ENCODE measurements at regions not wholly inside any gene's neighbourhood (a gene's known extent, or its start where the extent isn't known, plus 50 kb on each side); places are given as distances from the start of the nearest gene placed in this dataset.
"Not testable (repeated sequence)": the region's sequence is repeated elsewhere in the genome, so short reads cannot be mapped to it uniquely, and the experiment has no call there.

- Histone ChIP-seq H3K9ac (ENCODE audit: low read length in 5 of 5) (no peak overlapping the region), H3K27ac (ENCODE audit: low read depth, low read length) (no peak overlapping the region), H3K9me3 (ENCODE audit: control insufficient read depth in 5 of 5, low read length in 5 of 5) (no peaks in the 10 kb centered on the region), H3K4me1 (ENCODE audit: control insufficient read depth in 5 of 5, insufficient read depth in 5 of 5, low read length in 5 of 5) (peaks cover 0 to 2% (median 0%) of the 10 kb centered on the region in 5 donors), H3K36me3 (ENCODE audit: control insufficient read depth in 5 of 5, insufficient read depth in 5 of 5, low read length in 5 of 5) (no peaks in the 10 kb centered on the region), H3K4me3 (ENCODE audit: low read depth in 1 of 5, low read length in 5 of 5) (no peak overlapping the region), H3K27me3 (ENCODE audit: control insufficient read depth in 5 of 5, insufficient read depth in 4 of 5, low read length in 5 of 5) (no peaks in the 10 kb centered on the region)
Measured at GRCh38 chr5:17326600-17327037, 109.2 kb downstream of the BASP1 start.

GRCh38 chr5:17327048-17327625, 109.7 kb downstream of the BASP1 start:
- H3K9ac ChIP-seq (ENCODE audit: low read length in 5 of 5) = no peak overlapping the region
- peaks cover 0 to 2% (median 0%) of the 10 kb centered on the region in 5 donors for H3K4me1 ChIP-seq (ENCODE audit: control insufficient read depth in 5 of 5, insufficient read depth in 5 of 5, low read length in 5 of 5)
- no peaks in the 10 kb centered on the region for H3K9me3 ChIP-seq (ENCODE audit: control insufficient read depth in 5 of 5, low read length in 5 of 5)
- no peak overlapping the region for H3K27ac ChIP-seq (ENCODE audit: low read depth, low read length)
- no peaks in the 10 kb centered on the region for H3K36me3 ChIP-seq (ENCODE audit: control insufficient read depth in 5 of 5, insufficient read depth in 5 of 5, low read length in 5 of 5)
- H3K27me3 ChIP-seq (ENCODE audit: control insufficient read depth in 5 of 5, insufficient read depth in 4 of 5, low read length in 5 of 5) = no peaks in the 10 kb centered on the region
- H3K4me3 ChIP-seq (ENCODE audit: low read depth in 1 of 5, low read length in 5 of 5) = no peak overlapping the region

DNA sequence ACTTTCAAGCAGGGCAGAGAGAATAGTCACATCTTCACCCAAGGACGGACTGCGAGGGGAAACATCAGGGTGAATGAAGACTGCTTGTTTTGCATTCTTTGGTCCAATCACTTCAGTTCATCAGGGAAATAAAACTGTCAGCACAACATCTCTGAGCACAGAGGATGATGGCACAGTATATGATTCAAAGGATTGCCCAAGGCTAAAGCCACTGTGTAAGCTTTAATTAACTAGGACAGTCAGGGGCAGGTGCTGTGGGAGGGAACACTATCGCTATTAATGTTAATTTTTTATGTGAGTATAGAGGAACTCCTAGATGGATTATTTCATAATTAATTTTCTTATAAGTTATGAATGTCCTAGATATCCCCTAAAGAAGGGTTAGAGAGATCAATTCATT, 112.1 kb downstream of the BASP1 start:
- Histone ChIP-seq H3K9ac (ENCODE audit: low read length in 5 of 5) (no peak overlapping the region), H3K27ac (ENCODE audit: low read depth, low read length) (no peak overlapping the region), H3K36me3 (ENCODE audit: control insufficient read depth in 5 of 5, insufficient read depth in 5 of 5, low read length in 5 of 5) (no peaks in the 10 kb centered on the region), H3K9me3 (ENCODE audit: control insufficient read depth in 5 of 5, low read length in 5 of 5) (no peaks in the 10 kb centered on the region), H3K4me3 (ENCODE audit: low read depth in 1 of 5, low read length in 5 of 5) (no peak overlapping the region), H3K4me1 (ENCODE audit: control insufficient read depth in 5 of 5, insufficient read depth in 5 of 5, low read length in 5 of 5) (peaks cover 0 to 2% (median 0%) of the 10 kb centered on the region in 5 donors), H3K27me3 (ENCODE audit: control insufficient read depth in 5 of 5, insufficient read depth in 4 of 5, low read length in 5 of 5) (no peaks in the 10 kb centered on the region)

- Histone ChIP-seq H3K4me1 (ENCODE audit: control insufficient read depth in 5 of 5, insufficient read depth in 5 of 5, low read length in 5 of 5) (peaks cover 0 to 2% (median 0%) of the 10 kb centered on the region in 5 donors), H3K4me3 (ENCODE audit: low read depth in 1 of 5, low read length in 5 of 5) (no peak overlapping the region), H3K9me3 (ENCODE audit: control insufficient read depth in 5 of 5, low read length in 5 of 5) (no peaks in the 10 kb centered on the region), H3K27ac (ENCODE audit: low read depth, low read length) (no peak overlapping the region), H3K9ac (ENCODE audit: low read length in 5 of 5) (no peak overlapping the region), H3K27me3 (ENCODE audit: control insufficient read depth in 5 of 5, insufficient read depth in 4 of 5, low read length in 5 of 5) (no peaks in the 10 kb centered on the region), H3K36me3 (ENCODE audit: control insufficient read depth in 5 of 5, insufficient read depth in 5 of 5, low read length in 5 of 5) (no peaks in the 10 kb centered on the region)
Measured at GRCh38 chr5:17330386-17330785, 113.0 kb downstream of the BASP1 start.

GRCh38 chr5:17331651-17332050, 114.2 kb downstream of the BASP1 start:
- H3K4me3 ChIP-seq (ENCODE audit: low read depth in 1 of 5, low read length in 5 of 5) = no peak overlapping the region
- H3K27me3 ChIP-seq (ENCODE audit: control insufficient read depth in 5 of 5, insufficient read depth in 4 of 5, low read length in 5 of 5) = no peaks in the 10 kb centered on the region
- no peak overlapping the region for H3K27ac ChIP-seq (ENCODE audit: low read depth, low read length)
- H3K36me3 ChIP-seq (ENCODE audit: control insufficient read depth in 5 of 5, insufficient read depth in 5 of 5, low read length in 5 of 5) = no peaks in the 10 kb centered on the region
- peaks cover 0 to 2% (median 0%) of the 10 kb centered on the region in 5 donors for H3K4me1 ChIP-seq (ENCODE audit: control insufficient read depth in 5 of 5, insufficient read depth in 5 of 5, low read length in 5 of 5)
- no peak overlapping the region for H3K9ac ChIP-seq (ENCODE audit: low read length in 5 of 5)
- H3K9me3 ChIP-seq (ENCODE audit: control insufficient read depth in 5 of 5, low read length in 5 of 5) = no peaks in the 10 kb centered on the region

GRCh38 chr5:17333755-17334154, 116.3 kb downstream of the BASP1 start:
- Histone ChIP-seq H3K27ac (ENCODE audit: low read depth, low read length) (no peak overlapping the region), H3K4me3 (ENCODE audit: low read depth in 1 of 5, low read length in 5 of 5) (no peak overlapping the region), H3K4me1 (ENCODE audit: control insufficient read depth in 5 of 5, insufficient read depth in 5 of 5, low read length in 5 of 5) (no peaks in the 10 kb centered on the region), H3K9me3 (ENCODE audit: control insufficient read depth in 5 of 5, low read length in 5 of 5) (peaks cover 0 to 6% (median 0%) of the 10 kb centered on the region in 5 donors), H3K27me3 (ENCODE audit: control insufficient read depth in 5 of 5, insufficient read depth in 4 of 5, low read length in 5 of 5) (no peaks in the 10 kb centered on the region), H3K36me3 (ENCODE audit: control insufficient read depth in 5 of 5, insufficient read depth in 5 of 5, low read length in 5 of 5) (no peaks in the 10 kb centered on the region), H3K9ac (ENCODE audit: low read length in 5 of 5) (no peak overlapping the region)

GRCh38 chr5:17336054-17336453, 118.6 kb downstream of the BASP1 start:
- H3K9ac ChIP-seq (ENCODE audit: low read length in 5 of 5) = no peak overlapping the region
- no peaks in the 10 kb centered on the region for H3K36me3 ChIP-seq (ENCODE audit: control insufficient read depth in 5 of 5, insufficient read depth in 5 of 5, low read length in 5 of 5)
- H3K4me3 ChIP-seq (ENCODE audit: low read depth in 1 of 5, low read length in 5 of 5) = no peak overlapping the region
- H3K27me3 ChIP-seq (ENCODE audit: control insufficient read depth in 5 of 5, insufficient read depth in 4 of 5, low read length in 5 of 5) = no peaks in the 10 kb centered on the region
- peaks cover 0 to 8% (median 0%) of the 10 kb centered on the region in 5 donors for H3K9me3 ChIP-seq (ENCODE audit: control insufficient read depth in 5 of 5, low read length in 5 of 5)
- H3K4me1 ChIP-seq (ENCODE audit: control insufficient read depth in 5 of 5, insufficient read depth in 5 of 5, low read length in 5 of 5) = no peaks in the 10 kb centered on the region
- no peak overlapping the region for H3K27ac ChIP-seq (ENCODE audit: low read depth, low read length)

GRCh38 chr5:17336723-17337122, 119.3 kb downstream of the BASP1 start:
- not testable (repeated sequence) for H3K9ac ChIP-seq (ENCODE audit: low read length in 5 of 5); H3K36me3 ChIP-seq (ENCODE audit: control insufficient read depth in 5 of 5, insufficient read depth in 5 of 5, low read length in 5 of 5); H3K4me1 ChIP-seq (ENCODE audit: control insufficient read depth in 5 of 5, insufficient read depth in 5 of 5, low read length in 5 of 5); H3K4me3 ChIP-seq (ENCODE audit: low read depth in 1 of 5, low read length in 5 of 5); H3K27me3 ChIP-seq (ENCODE audit: control insufficient read depth in 5 of 5, insufficient read depth in 4 of 5, low read length in 5 of 5); H3K27ac ChIP-seq (ENCODE audit: low read depth, low read length); H3K9me3 ChIP-seq (ENCODE audit: control insufficient read depth in 5 of 5, low read length in 5 of 5)

DNA sequence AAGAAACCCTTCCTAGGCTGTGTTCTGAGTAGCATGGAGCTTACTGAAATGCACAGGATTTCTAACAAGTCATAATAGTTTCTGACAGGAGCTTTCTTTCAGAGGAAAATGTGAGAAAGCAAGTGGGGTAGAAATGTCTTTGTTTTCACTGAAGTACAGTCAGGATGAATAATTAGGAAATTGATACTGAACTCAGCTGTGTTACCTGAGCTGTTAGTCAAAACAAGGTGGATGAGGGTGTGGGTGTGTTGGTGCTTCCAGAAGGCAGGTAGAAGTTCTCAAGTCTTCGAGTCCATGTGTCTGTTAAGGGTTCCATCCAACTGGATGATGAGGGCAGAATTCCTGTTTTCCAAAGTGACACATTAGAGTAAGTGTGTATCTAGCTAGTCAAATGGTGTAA, 122.4 kb downstream of the BASP1 start:
- no peaks in the 10 kb centered on the region for H3K4me1 ChIP-seq (ENCODE audit: control insufficient read depth in 5 of 5, insufficient read depth in 5 of 5, low read length in 5 of 5)
- H3K27ac ChIP-seq (ENCODE audit: low read depth, low read length) = no peak overlapping the region
- H3K4me3 ChIP-seq (ENCODE audit: low read depth in 1 of 5, low read length in 5 of 5) = no peak overlapping the region
- H3K9ac ChIP-seq (ENCODE audit: low read length in 5 of 5) = no peak overlapping the region
- H3K36me3 ChIP-seq (ENCODE audit: control insufficient read depth in 5 of 5, insufficient read depth in 5 of 5, low read length in 5 of 5) = no peaks in the 10 kb centered on the region
- no peaks in the 10 kb centered on the region for H3K27me3 ChIP-seq (ENCODE audit: control insufficient read depth in 5 of 5, insufficient read depth in 4 of 5, low read length in 5 of 5)
- H3K9me3 ChIP-seq (ENCODE audit: control insufficient read depth in 5 of 5, low read length in 5 of 5) = peaks cover 0 to 8% (median 0%) of the 10 kb centered on the region in 5 donors

DNA sequence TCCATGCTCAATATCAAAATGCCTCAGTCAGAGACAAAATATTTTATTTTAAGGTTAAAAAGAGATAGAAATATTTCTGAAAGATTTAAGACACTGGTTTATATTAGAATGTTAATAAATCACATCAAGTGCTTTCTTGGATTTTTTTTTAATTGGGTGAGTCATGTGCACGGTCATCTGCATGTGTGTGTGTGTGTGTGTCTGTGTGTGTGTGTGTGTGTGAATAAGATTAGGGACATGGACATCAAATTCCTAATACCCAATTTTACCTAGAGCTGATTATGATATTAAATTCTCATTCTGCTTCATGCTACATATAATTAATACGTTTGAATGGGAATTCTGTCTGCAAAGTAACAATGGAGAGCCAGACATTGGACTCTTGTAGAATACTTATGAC, 122.9 kb downstream of the BASP1 start:
- no peak overlapping the region for H3K4me3 ChIP-seq (ENCODE audit: low read depth in 1 of 5, low read length in 5 of 5)
- no peak overlapping the region for H3K9ac ChIP-seq (ENCODE audit: low read length in 5 of 5)
- H3K27ac ChIP-seq (ENCODE audit: low read depth, low read length) = no peak overlapping the region
- no peaks in the 10 kb centered on the region for H3K4me1 ChIP-seq (ENCODE audit: control insufficient read depth in 5 of 5, insufficient read depth in 5 of 5, low read length in 5 of 5)
- peaks cover 0 to 8% (median 0%) of the 10 kb centered on the region in 5 donors for H3K9me3 ChIP-seq (ENCODE audit: control insufficient read depth in 5 of 5, low read length in 5 of 5)
- H3K36me3 ChIP-seq (ENCODE audit: control insufficient read depth in 5 of 5, insufficient read depth in 5 of 5, low read length in 5 of 5) = no peaks in the 10 kb centered on the region
- H3K27me3 ChIP-seq (ENCODE audit: control insufficient read depth in 5 of 5, insufficient read depth in 4 of 5, low read length in 5 of 5) = no peaks in the 10 kb centered on the region
